ENCODE measurements at regions not wholly inside any gene's neighbourhood (a gene's known extent, or its start where the extent isn't known, plus 50 kb on each side); places are given as distances from the start of the nearest gene placed in this dataset.

DNA sequence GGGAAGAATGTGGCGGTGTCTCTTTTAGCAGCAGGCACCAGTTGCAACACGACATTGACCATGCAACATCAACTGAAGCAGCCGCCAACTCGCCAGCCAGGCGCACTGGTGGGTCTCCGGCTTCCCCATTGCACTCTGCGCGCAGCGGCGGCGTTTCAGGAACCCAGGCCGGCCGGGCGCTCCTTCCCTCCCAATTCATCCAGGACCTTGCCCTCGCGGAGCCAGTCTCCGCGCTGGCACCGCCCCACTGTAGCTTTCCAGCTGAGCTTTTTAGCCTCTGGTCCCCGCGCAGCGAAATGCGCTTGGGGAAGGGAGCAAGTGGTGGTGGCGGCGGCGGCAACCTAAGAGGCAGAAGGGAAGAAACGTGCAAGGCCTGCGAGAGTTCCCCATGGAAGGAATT is 297.9 kb upstream of the RIMS1 start:
- Mint-ChIP-seq H3K27ac (no peak overlapping the region), H3K9me3 (no peaks in the 10 kb centered on the region; a peak in 1 of 5 replicates), H3K36me3 (ENCODE audit: insufficient read depth in 1 of 3, low read depth in 3 of 3) (peaks cover 0 to 3% (median 2%) of the 10 kb centered on the region in 3 experiments; a peak in 1 of 7 replicates), H3K4me3 (no peak overlapping the region), H3K4me1 (no peaks in the 10 kb centered on the region), H3K27me3 (ENCODE audit: low read depth) (no peaks in the 10 kb centered on the region)
- peak; percentile 29 for DNase-seq
- Histone ChIP-seq H2BK5ac (ENCODE audit: insufficient read length, low read length) (no peak overlapping the region), H3K27me3 (ENCODE audit: insufficient read depth, low read length) (no peaks in the 10 kb centered on the region), H4K91ac (ENCODE audit: insufficient read length, low read depth, low read length) (no peak overlapping the region), H3K14ac (ENCODE audit: insufficient read depth, low read length) (no peak overlapping the region), H3K4ac (ENCODE audit: low read depth, low read length) (no peak overlapping the region), H2BK20ac (ENCODE audit: low read depth, low read length, poor library complexity, severe bottlenecking) (no peak overlapping the region), H3K4me1 (ENCODE audit: insufficient read depth, low read length) (no peaks in the 10 kb centered on the region), H2BK120ac (ENCODE audit: low read depth, low read length, poor library complexity, severe bottlenecking) (no peak overlapping the region), H2BK15ac (ENCODE audit: low read depth, low read length) (no peak overlapping the region), H3K23ac (ENCODE audit: insufficient read length, low read depth, low read length) (no peak overlapping the region), H2BK12ac (ENCODE audit: insufficient read length, low read depth, low read length) (no peak overlapping the region), H3K23me2 (ENCODE audit: insufficient read length, low read depth, low read length, poor library complexity, severe bottlenecking) (no peaks in the 10 kb centered on the region), H4K5ac (ENCODE audit: insufficient read length, low read depth, low read length) (no peak overlapping the region), H3K9me3 (ENCODE audit: control insufficient read depth, low read depth, low read length) (no peaks in the 10 kb centered on the region), H3K9ac (ENCODE audit: extremely low read depth, insufficient read length, low read length) (no peak overlapping the region), H3K18ac (ENCODE audit: insufficient read length, low read depth, low read length) (no peak overlapping the region), H4K8ac (replicated peaks; ENCODE audit: insufficient read length, low read depth, low read length) (no peak overlapping the region), H3K79me1 (ENCODE audit: insufficient read depth, low read depth, low read length, poor library complexity, severe bottlenecking) (no peaks in the 10 kb centered on the region), H3K56ac (ENCODE audit: insufficient read length, low read depth, low read length) (no peak overlapping the region), H2AK5ac (ENCODE audit: insufficient read length, low read length) (no peak overlapping the region), H3K79me2 (ENCODE audit: insufficient read depth, low read length) (no peaks in the 10 kb centered on the region), H3K27ac (ENCODE audit: insufficient read length, low read depth, low read length) (no peak overlapping the region), H2AFZ (ENCODE audit: low read length) (no peak overlapping the region), H3T11ph (ENCODE audit: low read length) (no peak overlapping the region), H3K4me2 (ENCODE audit: insufficient read depth, insufficient read length, low read length) (no peak overlapping the region), H4K20me1 (ENCODE audit: control insufficient read depth, insufficient read depth, insufficient read length) (no peaks in the 10 kb centered on the region)
- TF ChIP-seq, protein P1, sequence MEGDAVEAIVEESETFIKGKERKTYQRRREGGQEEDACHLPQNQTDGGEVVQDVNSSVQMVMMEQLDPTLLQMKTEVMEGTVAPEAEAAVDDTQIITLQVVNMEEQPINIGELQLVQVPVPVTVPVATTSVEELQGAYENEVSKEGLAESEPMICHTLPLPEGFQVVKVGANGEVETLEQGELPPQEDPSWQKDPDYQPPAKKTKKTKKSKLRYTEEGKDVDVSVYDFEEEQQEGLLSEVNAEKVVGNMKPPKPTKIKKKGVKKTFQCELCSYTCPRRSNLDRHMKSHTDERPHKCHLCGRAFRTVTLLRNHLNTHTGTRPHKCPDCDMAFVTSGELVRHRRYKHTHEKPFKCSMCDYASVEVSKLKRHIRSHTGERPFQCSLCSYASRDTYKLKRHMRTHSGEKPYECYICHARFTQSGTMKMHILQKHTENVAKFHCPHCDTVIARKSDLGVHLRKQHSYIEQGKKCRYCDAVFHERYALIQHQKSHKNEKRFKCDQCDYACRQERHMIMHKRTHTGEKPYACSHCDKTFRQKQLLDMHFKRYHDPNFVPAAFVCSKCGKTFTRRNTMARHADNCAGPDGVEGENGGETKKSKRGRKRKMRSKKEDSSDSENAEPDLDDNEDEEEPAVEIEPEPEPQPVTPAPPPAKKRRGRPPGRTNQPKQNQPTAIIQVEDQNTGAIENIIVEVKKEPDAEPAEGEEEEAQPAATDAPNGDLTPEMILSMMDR (conservative IDR thresholded peaks at IDR 0.05), result no peak
- no CpG with 5 or more reads among the region's 28 CpGs for WGBS (ENCODE audit: extremely low coverage, insufficient read length, low lambda C conversion rate)
